Progenitor cell of endocrine pancreas (in vitro differentiated cells): ENCODE measurements at regions not wholly inside any gene's neighbourhood (a gene's known extent, or its start where the extent isn't known, plus 50 kb on each side); places are given as distances from the start of the nearest gene placed in this dataset.
"Not testable (repeated sequence)": the region's sequence is repeated elsewhere in the genome, so short reads cannot be mapped to it uniquely, and the experiment has no call there.

Experiments used
- DNase-seq: peaks from one replicate; pipeline ENCODE4 v3.0.0; 2021; ENCODE audit warnings: low spot score; ENCODE audit not compliant: unreplicated experiment
- H3K27ac Mint-ChIP-seq: 2 replicates; pipeline ENCODE4 v1.8.0; 2021; ENCODE audit warnings: mild to moderate bottlenecking, moderate library complexity, mixed read lengths
- H3K27me3 Mint-ChIP-seq: 2 replicates; pipeline ENCODE4 v1.8.0; 2021; ENCODE audit warnings: mixed read lengths
- H3K36me3 Mint-ChIP-seq: 2 replicates; pipeline ENCODE4 v1.8.0; 2022; ENCODE audit warnings: mixed read lengths; ENCODE audit not compliant: insufficient read depth
- H3K4me1 Mint-ChIP-seq: 2 replicates; pipeline ENCODE4 v1.8.0; 2021; ENCODE audit warnings: low read depth, mixed read lengths
- H3K4me3 Mint-ChIP-seq: 2 replicates; pipeline ENCODE4 v1.8.0; 2021; ENCODE audit warnings: low read depth, mild to moderate bottlenecking, moderate library complexity, mixed read lengths
- H3K9me3 Mint-ChIP-seq: 2 replicates; pipeline ENCODE4 v1.8.0; 2021; ENCODE audit warnings: low read depth, mixed read lengths
- CTCF ChIP-seq: fragments of 200-600 bp; sonication (generic); IDR thresholded peaks from one replicate; pipeline ENCODE4 v1.5.0; 2021; ENCODE audit warnings: antibody characterized with exemption, mild to moderate bottlenecking; ENCODE audit not compliant: unreplicated experiment

- no peak for TF ChIP-seq CTCF
- DNase-seq, result no peak
- Mint-ChIP-seq H3K36me3 (no peaks in the 10 kb centered on the region), H3K4me1 (peaks cover 4% of the 10 kb centered on the region), H3K9me3 (peaks cover 6% of the 10 kb centered on the region), H3K27me3 (no peaks in the 10 kb centered on the region), H3K4me3 (no peak overlapping the region), H3K27ac (no peak overlapping the region)
Observed at GRCh38 chr1:233505130-233505529, 108.8 kb upstream of the KCNK1 start.

- H3K4me3 Mint-ChIP-seq, H3K9me3 Mint-ChIP-seq, H3K27ac Mint-ChIP-seq, H3K4me1 Mint-ChIP-seq, DNase-seq, H3K36me3 Mint-ChIP-seq, H3K27me3 Mint-ChIP-seq: not testable (repeated sequence)
Observed at GRCh38 chr1:233505889-233506288, 108.0 kb upstream of the KCNK1 start.

- Mint-ChIP-seq H3K27me3 (no peaks in the 10 kb centered on the region), H3K36me3 (no peaks in the 10 kb centered on the region), H3K27ac (no peak overlapping the region), H3K4me1 (peaks cover 4% of the 10 kb centered on the region), H3K9me3 (peaks cover 6% of the 10 kb centered on the region), H3K4me3 (no peak overlapping the region)
- DNase-seq, result no peak
- TF ChIP-seq CTCF, result no peak
Observed at GRCh38 chr1:233509526-233509925, 104.4 kb upstream of the KCNK1 start.

GRCh38 chr1:233512538-233512937, 101.4 kb upstream of the KCNK1 start:
- Mint-ChIP-seq H3K27ac (no peak overlapping the region), H3K4me1 (peaks cover 4% of the 10 kb centered on the region), H3K36me3 (no peaks in the 10 kb centered on the region), H3K4me3 (no peak overlapping the region), H3K9me3 (no peaks in the 10 kb centered on the region), H3K27me3 (no peaks in the 10 kb centered on the region)
- TF ChIP-seq CTCF, result no peak
- DNase-seq, result no peak

GRCh38 chr1:233513431-233513830, 100.5 kb upstream of the KCNK1 start:
- H3K4me1 Mint-ChIP-seq, result peaks cover 4% of the 10 kb centered on the region
- no peak for TF ChIP-seq CTCF
- no peaks in the 10 kb centered on the region for H3K27me3 Mint-ChIP-seq
- no peaks in the 10 kb centered on the region for H3K36me3 Mint-ChIP-seq
- no peaks in the 10 kb centered on the region for H3K9me3 Mint-ChIP-seq
- no peak overlapping the region for H3K27ac Mint-ChIP-seq
- no peak overlapping the region for H3K4me3 Mint-ChIP-seq
- no peak for DNase-seq

- no peaks in the 10 kb centered on the region for H3K4me1 Mint-ChIP-seq
- no peak for DNase-seq
- H3K9me3 Mint-ChIP-seq, result no peaks in the 10 kb centered on the region
- TF ChIP-seq CTCF, result no peak
- no peak overlapping the region for H3K4me3 Mint-ChIP-seq
- H3K36me3 Mint-ChIP-seq, result no peaks in the 10 kb centered on the region
- no peak overlapping the region for H3K27ac Mint-ChIP-seq
- H3K27me3 Mint-ChIP-seq, result no peaks in the 10 kb centered on the region
Observed at GRCh38 chr1:233514946-233515391, 98.9 kb upstream of the KCNK1 start.
